GM18499 (cell line): ENCODE measurements at regions not wholly inside any gene's neighbourhood (a gene's known extent, or its start where the extent isn't known, plus 50 kb on each side); places are given as distances from the start of the nearest gene placed in this dataset.

ENCODE experiments used
- ATAC-seq: cut with Tn5 transposase; IDR thresholded peaks from one replicate; pipeline ENCODE4 v1.9.1; 2021; ENCODE audit warnings: moderate number of reproducible peaks; ENCODE audit not compliant: insufficient read depth, unreplicated experiment

GRCh38 chr14:61623927-61624326 is 71.4 kb upstream of the HIF1A start:
- ATAC-seq, result no peak

- no peak for ATAC-seq
Observed at GRCh38 chr14:61625165-61625564, 70.1 kb upstream of the HIF1A start.

GRCh38 chr14:61627612-61628011 is 67.7 kb upstream of the HIF1A start:
- no peak for ATAC-seq

- no peak for ATAC-seq
Observed at GRCh38 chr14:61628016-61628725, 67.1 kb upstream of the HIF1A start.

- no peak for ATAC-seq
Observed at GRCh38 chr14:61630399-61631044, 64.8 kb upstream of the HIF1A start.

- ATAC-seq, result no peak
Observed at GRCh38 chr14:61631045-61631687, 64.1 kb upstream of the HIF1A start.

- ATAC-seq, result no peak
Observed at GRCh38 chr14:61632401-61632800, 62.9 kb upstream of the HIF1A start.

GRCh38 chr14:61632807-61633206 is 62.5 kb upstream of the HIF1A start:
- no peak for ATAC-seq

GRCh38 chr14:61636291-61636690 is 59.0 kb upstream of the HIF1A start:
- no peak for ATAC-seq

GRCh38 chr14:61636779-61637178 is 58.5 kb upstream of the HIF1A start:
- ATAC-seq, result no peak

- ATAC-seq, result no peak
Observed at GRCh38 chr14:61638595-61639387, 56.5 kb upstream of the HIF1A start.

GRCh38 chr14:61640158-61641136 is 54.9 kb upstream of the HIF1A start:
- ATAC-seq, result no peak

- ATAC-seq, result no peak
Observed at GRCh38 chr14:61641914-61642613, 53.2 kb upstream of the HIF1A start.

GRCh38 chr14:61642614-61642982 is 52.7 kb upstream of the HIF1A start:
- no peak for ATAC-seq

GRCh38 chr14:61643555-61643954 is 51.8 kb upstream of the HIF1A start:
- no peak for ATAC-seq

GRCh38 chr14:61644175-61644574 is 51.1 kb upstream of the HIF1A start:
- no peak for ATAC-seq

- ATAC-seq, result no peak
Observed at GRCh38 chr14:61644834-61645233, 50.5 kb upstream of the HIF1A start.

GRCh38 chr14:61645247-61645646 is 50.1 kb upstream of the HIF1A start:
- no peak for ATAC-seq
